GM12878 (cell line): ENCODE measurements at regions not wholly inside any gene's neighbourhood (a gene's known extent, or its start where the extent isn't known, plus 50 kb on each side); places are given as distances from the start of the nearest gene placed in this dataset.

ENCODE experiments used
- CHD1 ChIP-seq: IDR thresholded peaks from 2 replicates; pipeline ENCODE4 v1.6.1; 2012; ENCODE audit warnings: low read depth, low read length, improper control_type of control experiment
- SMARCA5 ChIP-seq: fragments of 450-650 bp; IDR thresholded peaks from 2 replicates; pipeline ENCODE4 v1.6.1; 2017; ENCODE audit warnings: mild to moderate bottlenecking
- TF ChIP-seq, protein P1 (sequence below): IDR thresholded peaks from 2 replicates; pipeline ENCODE4 v1.6.1; 2011; ENCODE audit warnings: borderline replicate concordance, low read depth, mild to moderate bottlenecking, moderate library complexity, mixed read lengths, low read length; ENCODE audit not compliant: insufficient read depth; ENCODE audit errors: extremely low read length

DNA sequence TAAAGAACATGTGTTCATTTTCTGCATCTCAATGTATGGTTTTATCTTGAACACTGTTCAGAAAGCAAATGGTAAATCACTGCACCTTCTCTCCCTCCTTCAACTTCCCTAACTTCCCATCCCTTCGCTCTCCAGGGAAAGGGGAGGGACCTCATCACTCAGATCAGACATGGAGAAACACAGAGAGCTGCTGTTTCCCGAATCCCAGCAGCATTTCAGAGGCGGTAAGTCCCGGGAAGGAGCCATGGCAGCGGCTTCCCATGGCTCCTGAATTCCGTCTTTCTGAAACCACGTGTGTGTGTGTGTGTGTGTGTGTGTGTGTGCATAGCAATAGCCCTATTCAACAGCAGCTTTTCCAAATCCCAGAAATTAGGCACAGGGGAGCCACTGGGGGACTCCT is 125.4 kb upstream of the TMCC3 start:
- TF ChIP-seq CHD1 (no peak), SMARCA5 (no peak)
- TF ChIP-seq, protein P1, sequence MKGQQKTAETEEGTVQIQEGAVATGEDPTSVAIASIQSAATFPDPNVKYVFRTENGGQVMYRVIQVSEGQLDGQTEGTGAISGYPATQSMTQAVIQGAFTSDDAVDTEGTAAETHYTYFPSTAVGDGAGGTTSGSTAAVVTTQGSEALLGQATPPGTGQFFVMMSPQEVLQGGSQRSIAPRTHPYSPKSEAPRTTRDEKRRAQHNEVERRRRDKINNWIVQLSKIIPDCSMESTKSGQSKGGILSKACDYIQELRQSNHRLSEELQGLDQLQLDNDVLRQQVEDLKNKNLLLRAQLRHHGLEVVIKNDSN: no peak
